ENCODE measurements at regions not wholly inside any gene's neighbourhood (a gene's known extent, or its start where the extent isn't known, plus 50 kb on each side); places are given as distances from the start of the nearest gene placed in this dataset.

GRCh38 chr14:104450811-104451401 is 128.7 kb upstream of the C14orf180 start:
- no peak for TF ChIP-seq TAF1 (IDR thresholded peaks at IDR 0.05; ENCODE audit: borderline replicate concordance, insufficient read depth, low read length)
- TF ChIP-seq REST (IDR thresholded peaks at IDR 0.05; ENCODE audit: insufficient read depth in 1 of 2, low read depth in 2 of 2, low read length in 2 of 2) = no peak
